Limb (tissue), 2 donors: ENCODE measurements at regions not wholly inside any gene's neighbourhood (a gene's known extent, or its start where the extent isn't known, plus 50 kb on each side); places are given as distances from the start of the nearest gene placed in this dataset.

Source experiments
- DNase-seq, 2 donors: peaks; one replicate each; pipeline ENCODE4 v3.0.0-alpha.2; 2016; ENCODE audit errors: extremely low spot score in 2 of 2

- no peak for DNase-seq
Measured at GRCh38 chr10:75347186-75347585, 54.4 kb downstream of the ZNF503 start.

- no peak for DNase-seq
Measured at GRCh38 chr10:75345738-75346137, 55.8 kb downstream of the ZNF503 start.

- no peak for DNase-seq
Measured at GRCh38 chr10:75344170-75344569, 57.4 kb downstream of the ZNF503 start.

- no peak for DNase-seq
Measured at GRCh38 chr10:75342397-75342796, 59.2 kb downstream of the ZNF503 start.

GRCh38 chr10:75335983-75336382, 65.6 kb downstream of the ZNF503 start:
- DNase-seq = no peak

GRCh38 chr10:75335191-75335590, 66.4 kb downstream of the ZNF503 start:
- DNase-seq = no peak

GRCh38 chr10:75334720-75335119, 66.8 kb downstream of the ZNF503 start:
- DNase-seq = no peak

- DNase-seq = no peak
Measured at GRCh38 chr10:75332081-75332480, 69.5 kb downstream of the ZNF503 start.

- DNase-seq = no peak
Measured at GRCh38 chr10:75331081-75331480, 70.5 kb downstream of the ZNF503 start.

GRCh38 chr10:75329190-75329745, 72.3 kb downstream of the ZNF503 start:
- DNase-seq = no peak

- no peak for DNase-seq
Measured at GRCh38 chr10:75326306-75326705, 75.3 kb downstream of the ZNF503 start.

GRCh38 chr10:75319274-75319673, 82.3 kb downstream of the ZNF503 start:
- DNase-seq = no peak

GRCh38 chr10:75314570-75314969, 78.8 kb upstream of the COMTD1 start:
- DNase-seq = no peak

GRCh38 chr10:75312440-75312839, 76.7 kb upstream of the COMTD1 start:
- no peak for DNase-seq

GRCh38 chr10:75305675-75306074, 69.9 kb upstream of the COMTD1 start:
- no peak for DNase-seq

GRCh38 chr10:75304741-75305390, 69.1 kb upstream of the COMTD1 start:
- DNase-seq = no peak

GRCh38 chr10:75304313-75304712, 68.6 kb upstream of the COMTD1 start:
- DNase-seq = no peak

- no peak for DNase-seq
Measured at GRCh38 chr10:75303045-75303777, 67.5 kb upstream of the COMTD1 start.

- no peak for DNase-seq
Measured at GRCh38 chr10:75302029-75302428, 66.3 kb upstream of the COMTD1 start.

- DNase-seq = no peak
Measured at GRCh38 chr10:75297021-75297599, 61.4 kb upstream of the COMTD1 start.

- DNase-seq = no peak
Measured at GRCh38 chr10:75295868-75296441, 60.2 kb upstream of the COMTD1 start.
